Fibroblast of the aortic adventitia (primary cell): ENCODE measurements at regions not wholly inside any gene's neighbourhood (a gene's known extent, or its start where the extent isn't known, plus 50 kb on each side); places are given as distances from the start of the nearest gene placed in this dataset.

Source experiments
- DNase-seq: peaks from one replicate; pipeline ENCODE4 v3.0.0-alpha.2; 2010; ENCODE audit warnings: low read depth
- H3K4me3 ChIP-seq: 2 replicates; pipeline ENCODE4 v1.5.1; 2011; ENCODE audit warnings: low read depth, mild to moderate bottlenecking, control low read depth, low read length, moderate library complexity
- CTCF ChIP-seq: IDR thresholded peaks from 2 replicates; pipeline ENCODE4 v1.5.1; 2011; ENCODE audit warnings: mild to moderate bottlenecking, low read length, control low read depth, inconsistent platforms; ENCODE audit not compliant: insufficient read depth

- no peak overlapping the region for H3K4me3 ChIP-seq
- no peak for TF ChIP-seq CTCF
- DNase-seq: no peak
Observed at GRCh38 chr9:108634672-108635462, 220.9 kb downstream of the ACTL7B start.

- peak; percentile 39 for DNase-seq
- no peak overlapping the region for H3K4me3 ChIP-seq
- TF ChIP-seq CTCF: no peak
Observed at GRCh38 chr9:108634204-108634603, 221.6 kb downstream of the ACTL7B start.

- H3K4me3 ChIP-seq: no peak overlapping the region
- no peak for DNase-seq
- TF ChIP-seq CTCF: no peak
Observed at GRCh38 chr9:108631496-108632285, 224.1 kb downstream of the ACTL7B start.

- no peak overlapping the region for H3K4me3 ChIP-seq
- TF ChIP-seq CTCF: no peak
- no peak for DNase-seq
Observed at GRCh38 chr9:108628316-108628715, 227.5 kb downstream of the ACTL7B start.

- no peak for DNase-seq
- no peak overlapping the region for H3K4me3 ChIP-seq
- TF ChIP-seq CTCF: no peak
Observed at GRCh38 chr9:108626743-108627142, 229.0 kb downstream of the ACTL7B start.

- peak; percentile 94 for DNase-seq
- no peak for TF ChIP-seq CTCF
Observed at GRCh38 chr9:108621991-108622855, 233.6 kb downstream of the ACTL7B start.

More at GRCh38 chr9:108621991-108622855, 233.6 kb downstream of the ACTL7B start:
- no peak overlapping the region for H3K4me3 ChIP-seq
